Glomerular visceral epithelial cell (primary cell): ENCODE measurements at regions not wholly inside any gene's neighbourhood (a gene's known extent, or its start where the extent isn't known, plus 50 kb on each side); places are given as distances from the start of the nearest gene placed in this dataset.

Experiments
- DNase-seq: peaks from one replicate; pipeline ENCODE4 v3.0.0-alpha.2; 2016; ENCODE audit errors: extremely low spot score

DNA sequence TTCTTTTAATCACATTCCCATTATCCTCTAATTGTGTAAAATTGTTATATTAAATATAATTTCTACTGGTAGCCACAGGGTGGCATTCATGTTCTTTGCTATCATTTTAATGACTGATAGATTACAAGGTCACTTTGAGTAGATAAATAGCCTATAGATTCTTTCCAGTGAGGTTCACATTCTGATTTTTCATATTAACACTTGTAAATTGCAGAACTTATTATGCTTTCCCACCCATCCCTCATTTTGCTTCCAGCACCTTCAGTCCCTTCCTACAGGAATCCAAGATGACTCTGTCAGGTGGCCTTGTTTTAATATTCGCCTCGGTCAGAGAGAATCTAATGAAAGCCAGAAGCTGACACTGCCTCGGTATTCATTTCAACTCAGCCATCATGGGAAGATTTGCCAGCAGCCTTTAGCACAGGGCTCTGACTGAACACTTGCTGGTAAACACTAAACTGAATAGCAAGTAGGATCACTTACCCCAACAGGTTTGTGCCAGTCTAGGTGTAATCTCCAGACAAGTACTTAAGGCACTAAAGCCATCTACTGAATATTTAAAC lies 101.2 kb upstream of the FSHR start:
- DNase-seq = no peak

DNA sequence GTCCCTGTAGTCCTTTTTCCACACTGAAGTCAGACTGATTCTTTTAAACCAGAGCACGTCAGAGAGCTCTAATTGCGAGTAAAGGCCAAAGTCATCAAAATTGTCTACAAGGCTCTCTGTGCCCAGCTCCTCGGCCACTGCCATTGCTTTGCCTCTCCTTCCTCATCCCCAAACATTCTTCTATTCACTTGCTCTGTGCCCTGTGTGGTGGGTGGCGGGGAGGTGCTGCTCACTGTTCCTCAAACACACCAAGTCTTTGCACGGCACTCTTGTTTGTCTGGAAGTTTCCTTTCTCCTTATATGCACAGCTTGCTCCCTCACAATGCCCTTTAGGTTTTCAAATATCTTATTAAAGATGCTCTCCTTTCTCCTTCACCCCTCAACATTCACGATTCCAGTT lies 100.1 kb upstream of the FSHR start:
- no peak for DNase-seq

DNA sequence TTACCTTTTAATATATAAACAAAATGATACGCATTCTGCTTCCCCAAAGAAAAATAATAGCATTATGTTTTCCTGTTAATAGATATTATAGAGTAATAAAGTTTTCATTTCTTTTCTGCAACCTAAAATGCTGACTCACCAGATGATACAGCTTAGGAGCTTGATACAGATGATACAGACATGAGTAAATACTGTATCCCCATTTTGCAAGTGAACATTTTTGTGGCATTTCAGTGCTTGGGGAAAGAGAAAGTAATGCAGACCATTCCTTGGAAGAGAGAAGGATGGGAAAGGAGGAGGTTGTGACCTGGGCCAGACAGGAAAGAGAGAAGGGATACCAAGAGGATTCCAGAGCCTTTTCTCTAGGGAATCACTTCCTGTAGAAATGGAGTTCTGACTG lies 97.5 kb upstream of the FSHR start:
- peak; percentile 51 for DNase-seq

DNA sequence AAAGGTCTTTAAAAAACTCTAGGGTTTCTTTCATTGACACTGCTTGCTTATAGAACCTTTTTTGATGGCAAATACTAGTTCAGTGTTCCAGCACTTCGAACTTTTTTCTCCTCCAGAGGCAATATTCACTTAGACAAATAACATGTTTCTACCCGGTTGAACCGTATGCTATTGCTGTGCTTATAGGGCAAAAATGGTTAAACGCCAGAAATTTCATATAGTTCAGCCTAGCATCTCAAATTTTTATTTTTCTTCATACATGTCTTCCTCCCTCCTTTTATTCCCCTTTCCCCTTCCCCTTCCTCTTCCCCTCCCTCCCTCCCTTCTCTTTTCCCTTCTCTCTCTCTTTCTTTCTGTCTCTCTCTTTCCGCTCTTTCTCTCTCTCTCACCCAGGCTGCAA lies 96.9 kb upstream of the FSHR start:
- DNase-seq = no peak

DNA sequence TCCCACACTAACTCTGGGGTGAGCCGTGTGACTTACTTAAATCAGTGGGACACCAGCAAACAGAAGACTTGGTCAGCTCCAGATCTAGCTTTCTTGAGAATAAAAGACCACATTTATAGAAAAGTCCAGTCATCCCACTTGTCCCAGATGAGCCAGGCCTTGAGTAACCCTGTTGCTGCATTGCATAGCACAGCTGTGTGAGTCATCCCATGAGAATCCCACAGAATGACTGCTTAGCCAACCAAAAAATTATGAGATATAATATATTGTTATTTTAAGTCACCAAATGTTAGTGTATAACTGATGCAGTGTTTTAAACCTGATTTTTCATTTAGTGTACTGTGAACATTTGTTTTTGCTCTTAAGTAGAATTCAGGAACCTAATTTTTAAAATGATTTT lies 94.2 kb upstream of the FSHR start:
- peak; percentile 81 for DNase-seq

DNA sequence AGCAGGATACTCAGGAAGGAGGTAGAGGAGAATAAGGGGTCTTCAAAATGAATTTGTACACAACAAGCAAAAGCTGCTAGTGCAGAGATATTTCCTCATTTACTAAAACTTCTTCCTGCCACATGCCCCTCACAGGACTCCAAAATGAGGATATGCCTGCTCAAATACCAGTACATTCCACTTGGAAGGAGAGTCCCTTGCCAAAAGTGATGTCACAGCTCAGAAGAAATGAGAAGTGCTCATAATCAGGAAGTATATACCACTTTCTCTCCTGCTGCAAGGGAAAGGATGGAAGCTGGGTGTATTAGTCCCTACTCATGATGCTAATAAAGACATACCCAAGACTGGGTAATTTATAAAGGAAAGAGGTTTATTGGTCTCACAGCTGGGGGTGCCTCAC lies 87.7 kb upstream of the FSHR start:
- DNase-seq = no peak

DNA sequence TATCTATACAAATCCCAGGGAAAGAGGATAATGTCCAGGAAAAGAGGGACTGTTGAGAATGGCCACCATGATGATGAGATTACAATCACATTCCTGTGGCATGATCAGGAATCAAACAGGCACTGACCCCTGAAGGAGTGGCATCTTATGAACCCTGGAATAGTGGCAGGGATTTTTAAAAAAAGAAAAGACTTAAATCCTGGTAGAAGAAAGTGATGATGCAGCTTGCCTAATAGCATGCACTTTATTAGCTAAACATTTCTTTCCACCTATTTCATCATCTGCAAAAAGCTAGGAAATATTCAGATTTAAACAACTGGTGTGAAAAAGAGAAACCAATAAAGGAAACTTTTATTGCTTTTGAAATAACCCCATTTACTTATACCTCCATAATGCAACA lies 87.2 kb upstream of the FSHR start:
- no peak for DNase-seq

DNA sequence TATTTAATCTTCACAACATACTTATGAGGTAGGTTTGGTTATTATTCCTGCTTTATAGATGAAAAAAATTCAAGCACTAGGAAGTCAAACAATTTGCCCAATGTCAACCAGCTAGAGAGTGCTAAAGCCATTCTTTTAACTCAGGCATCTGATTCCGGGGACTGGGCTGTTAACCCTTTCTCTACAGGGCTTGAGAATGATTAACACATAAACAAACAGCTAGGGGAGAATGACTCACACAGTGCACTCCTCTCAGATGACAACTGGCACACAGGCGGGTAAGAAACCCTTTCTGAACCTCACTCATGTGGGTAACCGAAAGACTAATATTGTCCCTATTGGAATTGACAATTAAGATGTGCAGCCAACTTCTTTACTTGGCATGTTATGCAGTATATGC lies 86.3 kb upstream of the FSHR start:
- peak; percentile 39 for DNase-seq

DNA sequence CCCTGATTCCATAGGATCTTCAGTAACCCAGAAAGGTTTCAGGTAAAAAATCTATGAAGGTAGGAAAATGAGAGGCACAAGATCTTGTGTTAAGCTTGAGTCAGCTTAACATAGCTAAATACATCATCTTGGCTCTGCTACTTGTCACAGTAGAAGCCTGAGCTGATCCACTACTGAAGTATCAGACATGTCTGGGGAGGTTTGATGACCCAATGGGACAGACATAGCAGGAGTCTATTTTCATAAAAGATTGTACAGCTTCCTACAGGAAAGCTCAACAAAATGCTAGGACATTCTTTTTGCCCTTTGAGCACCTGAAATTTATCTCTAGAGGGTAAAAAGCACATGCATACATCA lies 84.3 kb upstream of the FSHR start:
- DNase-seq = no peak

DNA sequence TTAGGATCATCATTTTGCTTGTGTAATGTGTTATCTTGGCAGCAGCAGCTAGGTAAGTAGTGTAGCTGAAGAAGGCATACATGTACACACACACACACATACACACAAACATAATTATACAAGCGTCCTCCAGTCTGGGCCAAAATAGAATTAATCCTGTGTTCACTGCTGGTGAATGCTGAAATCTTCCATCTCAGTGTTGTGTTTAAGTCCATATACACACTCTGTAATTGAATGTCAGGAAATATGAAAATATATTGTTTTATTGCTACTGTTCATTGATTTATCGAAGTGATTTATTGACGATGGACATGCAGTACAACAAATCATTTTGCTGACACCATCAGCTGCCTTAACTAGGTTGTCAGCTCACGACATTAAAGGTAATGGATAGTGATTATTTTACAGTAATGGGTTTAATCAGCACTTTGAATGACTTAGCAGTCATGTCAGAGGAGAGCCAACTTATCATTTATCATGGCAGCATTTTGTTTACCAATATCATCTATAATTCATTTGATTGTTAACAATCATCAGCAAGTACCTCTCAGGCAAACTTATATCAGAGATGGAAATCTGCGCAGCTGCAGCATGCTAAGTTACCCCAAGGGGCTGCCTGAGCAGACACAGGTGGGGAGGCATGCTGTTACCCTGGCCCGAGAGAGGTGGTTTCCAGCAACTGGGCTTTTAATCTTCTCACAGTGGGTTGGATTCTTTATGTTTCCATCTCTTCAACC lies 83.7 kb upstream of the FSHR start:
- no peak for DNase-seq

DNA sequence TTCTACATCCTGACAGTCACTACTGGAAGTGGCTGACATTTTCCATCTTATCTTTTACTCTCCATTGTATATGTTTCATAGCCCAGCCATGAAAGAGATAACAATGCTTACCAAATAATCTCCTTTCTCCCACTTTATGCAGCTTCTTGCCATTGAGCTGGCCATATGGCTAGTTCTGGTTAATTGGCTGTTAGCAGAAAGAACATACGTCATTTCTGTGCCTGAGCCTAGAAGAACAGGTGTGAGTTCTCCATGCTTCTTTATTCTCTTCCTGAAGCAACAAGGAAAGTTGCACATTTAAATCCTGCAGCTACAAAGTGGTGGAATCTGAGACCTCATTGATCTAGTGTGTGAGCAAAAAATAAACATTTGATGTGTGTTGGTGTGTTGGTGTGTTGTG lies 82.0 kb upstream of the FSHR start:
- no peak for DNase-seq

DNA sequence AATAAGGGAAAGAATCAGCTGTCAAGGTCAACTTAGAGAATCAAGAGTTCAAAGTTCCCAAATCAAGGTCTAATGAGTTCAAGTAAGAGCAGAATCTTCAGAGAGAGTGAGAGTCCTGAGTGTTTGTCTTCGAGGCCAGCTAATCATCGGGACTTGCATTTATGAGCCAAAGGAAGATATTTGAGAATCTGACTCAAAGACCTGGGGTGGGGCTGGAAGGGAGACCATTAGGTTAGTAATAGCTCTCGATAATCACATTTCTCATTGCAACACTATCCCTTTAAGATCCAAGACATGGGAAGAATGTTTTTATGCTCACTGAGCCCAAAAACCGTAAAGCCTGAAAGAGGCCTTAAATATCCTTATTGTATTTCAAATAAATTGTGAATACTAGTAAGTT lies 72.0 kb upstream of the FSHR start:
- no peak for DNase-seq

DNA sequence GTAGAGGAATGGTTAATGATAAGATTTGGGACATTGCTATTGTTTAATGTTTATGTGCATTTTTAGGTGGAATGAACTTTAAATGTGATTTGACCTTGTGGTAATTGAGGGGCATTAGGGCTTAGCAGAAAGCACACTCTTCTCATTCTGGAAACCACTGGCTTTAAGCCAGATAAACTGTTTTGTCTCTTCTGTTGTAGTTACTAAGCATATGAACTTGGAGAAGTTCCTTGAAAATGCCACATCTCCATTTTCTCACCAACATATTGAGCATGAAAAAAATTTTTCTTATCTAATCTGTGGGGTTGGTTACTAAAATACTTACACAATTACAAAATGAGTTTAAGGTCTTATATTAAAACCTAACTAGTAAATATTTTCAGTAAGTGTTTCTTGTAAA lies 70.8 kb upstream of the FSHR start:
- no peak for DNase-seq

DNA sequence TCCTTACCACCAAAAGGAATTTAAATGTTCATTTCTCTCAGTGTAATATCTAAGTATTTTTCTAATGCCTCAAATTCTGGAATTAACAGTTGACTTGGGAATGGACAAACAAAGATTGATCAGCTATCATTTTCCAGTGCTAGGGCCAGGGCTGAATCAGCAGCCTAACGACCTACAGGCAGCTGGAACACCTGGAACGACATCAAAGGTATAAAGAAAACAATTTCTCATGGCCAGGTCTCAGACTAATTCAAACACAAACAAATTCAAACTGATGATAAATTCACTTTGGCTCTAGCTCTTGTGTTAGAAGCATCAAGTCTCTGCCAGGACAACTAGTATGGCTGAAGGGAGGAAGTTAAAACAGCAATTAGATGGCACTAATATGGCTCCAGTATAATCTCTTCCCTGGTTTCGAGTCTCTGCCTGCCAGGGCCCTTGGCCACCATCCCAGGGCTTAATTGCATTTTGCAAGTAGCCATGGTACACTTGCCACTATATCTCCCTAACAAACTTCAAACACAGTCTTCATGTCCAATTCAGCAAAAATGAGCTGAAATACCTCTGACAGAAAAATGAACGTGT lies 70.2 kb upstream of the FSHR start:
- no peak for DNase-seq

DNA sequence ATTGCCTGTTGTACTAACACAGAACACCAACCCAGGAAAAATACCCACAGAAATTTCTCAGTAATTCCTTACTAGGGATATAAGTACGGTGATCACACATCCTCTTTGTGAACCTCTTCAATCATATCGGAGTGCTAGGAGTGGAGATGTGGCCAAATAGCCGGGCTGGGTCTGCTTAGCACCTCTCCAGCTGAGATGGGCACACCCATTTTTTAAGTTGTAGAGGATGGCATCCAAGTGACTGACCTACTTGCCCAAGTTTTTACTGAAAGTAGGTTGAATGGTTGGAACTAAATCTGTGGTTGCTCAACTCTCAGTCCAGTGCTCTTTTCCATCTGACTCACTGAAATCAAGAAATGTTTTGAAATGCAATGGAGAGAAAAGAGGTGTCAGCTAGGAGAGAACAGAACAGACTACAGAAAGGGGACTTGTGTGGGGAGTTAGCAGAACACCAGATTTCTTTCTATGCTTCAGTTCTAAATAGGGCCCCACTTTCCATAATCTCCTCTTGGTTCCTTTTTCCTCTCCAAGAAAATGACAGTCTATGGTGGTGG lies 68.7 kb upstream of the FSHR start:
- no peak for DNase-seq

DNA sequence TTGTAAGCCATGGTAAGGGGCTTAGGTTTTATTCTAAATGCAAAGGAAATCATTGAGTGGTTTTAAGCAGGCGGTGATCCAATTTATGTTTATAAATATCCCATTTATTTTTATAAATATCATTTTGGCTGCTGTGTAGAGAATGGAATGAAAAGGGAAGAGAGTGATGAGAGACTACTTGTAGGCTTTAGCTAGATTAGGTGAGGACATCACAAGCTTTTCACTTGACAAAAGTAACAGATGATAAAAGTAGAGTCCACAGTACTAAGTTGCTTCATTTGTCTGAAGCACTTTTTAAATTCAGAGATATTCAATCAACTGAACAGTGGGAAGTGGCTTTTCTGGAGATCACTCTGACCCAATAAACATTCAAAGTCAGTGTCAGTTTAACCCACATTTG lies 65.4 kb upstream of the FSHR start:
- no peak for DNase-seq

DNA sequence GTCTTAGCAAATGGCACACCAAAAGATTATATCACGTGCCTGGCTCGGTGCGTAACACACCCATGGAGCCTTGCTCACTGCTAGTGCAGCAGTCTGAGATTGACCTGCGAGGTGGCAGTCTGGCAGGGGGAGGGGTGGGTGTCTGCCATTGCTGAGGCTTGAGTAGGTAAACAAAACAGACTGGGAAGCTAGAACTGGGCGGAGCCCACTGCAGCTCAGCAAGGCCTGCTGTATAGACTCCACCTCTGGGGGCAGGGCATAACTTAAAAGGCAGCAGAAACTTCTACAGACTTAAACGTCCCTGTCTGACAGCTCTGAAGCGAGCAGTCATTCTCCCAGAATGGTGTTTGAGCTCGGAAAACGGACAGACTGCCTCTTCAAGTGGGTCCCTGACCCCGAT lies 55.9 kb upstream of the FSHR start:
- DNase-seq = no peak

DNA sequence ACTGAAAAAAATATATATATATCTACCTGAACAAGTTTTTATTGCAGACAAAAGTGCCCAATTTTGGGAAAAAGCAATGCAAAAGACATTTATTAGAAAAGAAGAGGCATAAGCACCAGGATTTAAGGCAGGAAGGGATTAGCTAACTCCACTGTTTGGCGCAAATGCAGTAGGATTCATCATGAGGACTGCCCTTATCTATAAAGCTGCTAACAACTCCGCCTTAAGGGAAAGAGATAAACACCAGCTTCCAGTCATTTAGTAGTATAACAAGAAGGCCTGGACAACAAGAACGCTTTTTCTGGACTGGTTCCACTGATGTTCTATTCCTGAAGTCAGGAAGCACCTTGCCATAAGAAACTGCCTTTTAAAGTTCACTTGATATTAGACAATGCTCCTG lies 52.9 kb upstream of the FSHR start:
- no peak for DNase-seq
